Skin epidermis (tissue), 12 donors: ENCODE measurements at regions not wholly inside any gene's neighbourhood (a gene's known extent, or its start where the extent isn't known, plus 50 kb on each side); places are given as distances from the start of the nearest gene placed in this dataset.
"Not testable (repeated sequence)": the region's sequence is repeated elsewhere in the genome, so short reads cannot be mapped to it uniquely, and the experiment has no call there.

Experiments
- H3K27ac ChIP-seq, 21 experiments: fragments of 200-600 bp; sonication (generic) in 11 of 21; one replicate each; pipeline ENCODE4 v1.5.0; 2020; ENCODE audit warnings: mild to moderate bottlenecking in 3 of 21, inconsistent platforms in 2 of 21, moderate library complexity in 2 of 21
- H3K4me3 ChIP-seq, 7 experiments: fragments of 200-600 bp; sonication (generic) in 2 of 7; one replicate each; pipeline ENCODE4 v1.5.0; 2020; ENCODE audit warnings: inconsistent platforms in 2 of 7, mild to moderate bottlenecking in 2 of 7, moderate library complexity in 1 of 7

- no peak overlapping the region for H3K4me3 ChIP-seq
- no peak overlapping the region for H3K27ac ChIP-seq
These were observed 1292.5 kb upstream of the TENM4 start for GRCh38 chr11:80733361-80733760.

DNA sequence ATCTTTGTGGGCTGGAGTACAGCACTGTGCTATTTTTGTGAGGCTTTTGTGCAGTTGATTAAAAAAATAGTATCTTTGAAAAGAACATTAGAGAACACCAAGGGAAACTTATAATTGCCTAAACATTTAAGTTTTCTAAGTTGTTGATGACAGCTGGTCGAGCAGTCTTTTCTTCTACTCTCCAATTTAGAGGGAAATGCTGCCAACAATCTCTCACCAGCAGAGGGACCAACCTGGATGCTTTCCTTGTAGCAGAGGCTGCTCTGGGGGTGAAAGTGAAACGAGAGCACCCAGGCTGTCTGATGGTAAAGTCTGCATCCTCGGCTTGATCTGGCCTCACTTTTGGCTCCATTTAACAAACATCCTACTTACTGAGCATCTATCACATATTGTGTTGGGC lies 1286.5 kb upstream of the TENM4 start:
- no peak overlapping the region for H3K4me3 ChIP-seq
- H3K27ac ChIP-seq = no peak overlapping the region

DNA sequence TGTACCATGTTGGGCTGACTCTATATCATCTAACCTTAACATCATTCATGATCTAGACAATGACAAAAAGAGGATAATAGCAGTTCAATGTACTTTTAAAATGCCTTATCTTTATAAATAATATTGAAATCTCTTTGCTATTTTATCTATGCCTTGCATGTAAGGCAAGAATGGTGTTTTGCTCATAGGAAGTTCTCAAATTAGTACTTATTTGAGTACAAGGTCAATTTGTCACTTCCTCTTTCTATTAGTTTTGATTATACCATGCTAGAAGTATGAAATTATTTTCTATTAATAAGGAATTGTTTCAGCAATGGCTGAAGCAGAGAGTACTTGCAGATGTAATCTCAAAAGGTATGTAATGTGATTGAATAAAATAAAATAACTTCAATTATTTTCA lies 1285.4 kb upstream of the TENM4 start:
- H3K27ac ChIP-seq = no peak overlapping the region
- H3K4me3 ChIP-seq = no peak overlapping the region

DNA sequence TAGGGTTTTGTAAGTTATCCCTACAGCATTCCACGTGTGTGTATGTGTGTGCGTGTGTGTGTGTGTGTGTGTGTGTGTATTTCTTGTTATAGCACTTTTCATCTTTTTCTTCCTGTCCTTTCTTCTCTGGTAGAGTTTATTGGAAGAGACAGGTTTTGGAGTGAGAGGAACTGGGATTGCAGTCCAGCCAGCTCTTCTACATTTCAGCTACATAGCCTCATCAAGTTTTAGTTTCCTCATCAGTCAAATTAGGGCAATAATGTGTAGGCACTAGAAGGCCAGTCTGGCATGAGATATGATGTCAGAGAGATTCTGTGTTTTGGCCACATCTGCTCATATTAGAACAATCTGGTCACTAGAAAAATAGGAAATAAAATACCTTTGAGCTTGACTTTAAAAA lies 1283.5 kb upstream of the TENM4 start:
- Histone ChIP-seq H3K27ac (peak overlapping the region in 2 of 21 experiments; percentile 9 to 12), H3K4me3 (no peak overlapping the region)

DNA sequence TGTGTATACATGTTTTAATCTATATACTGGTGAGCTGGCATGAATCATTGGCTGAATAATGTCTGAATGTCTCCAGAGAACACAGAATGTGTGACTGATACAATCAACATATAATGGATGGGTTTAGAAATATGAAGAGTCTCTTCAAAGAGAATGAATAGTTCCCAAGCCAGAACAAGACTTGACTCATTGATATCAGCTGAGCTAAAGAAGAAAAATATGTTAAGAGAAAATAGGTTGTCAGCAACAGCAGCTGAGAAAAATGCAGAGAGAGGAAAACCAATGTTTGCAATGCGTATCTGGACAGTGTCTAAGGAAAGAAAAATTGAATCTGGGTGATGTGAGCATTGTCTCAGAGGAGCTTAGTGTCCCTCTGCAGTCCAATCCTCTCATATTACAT lies 1281.8 kb upstream of the TENM4 start:
- no peak overlapping the region for H3K4me3 ChIP-seq
- peak overlapping the region in 5 of 21 experiments; percentile 3 to 45 (median 7) for H3K27ac ChIP-seq

DNA sequence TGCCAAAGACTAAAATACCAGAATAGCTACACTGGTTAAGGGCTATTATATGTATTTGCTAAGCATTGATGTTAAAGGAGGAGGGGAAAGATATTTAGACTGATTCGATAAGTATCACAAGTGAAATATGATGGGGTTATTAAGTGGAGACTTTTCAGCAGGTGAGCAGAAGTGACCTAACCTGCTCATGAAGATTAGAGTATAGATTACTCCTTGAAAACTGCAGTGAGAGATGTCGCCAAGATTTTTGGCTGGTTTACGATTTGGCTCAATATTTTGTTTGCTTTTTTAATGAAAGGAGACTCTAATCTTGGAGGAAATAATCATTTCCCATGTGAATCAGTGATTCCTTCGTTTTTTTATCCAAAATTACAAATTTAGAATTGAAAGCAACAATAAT lies 1279.5 kb upstream of the TENM4 start:
- H3K4me3 ChIP-seq = no peak overlapping the region
- no peak overlapping the region for H3K27ac ChIP-seq

GRCh38 chr11:80719292-80719646 lies 1278.4 kb upstream of the TENM4 start:
- H3K4me3 ChIP-seq = no peak overlapping the region
- H3K27ac ChIP-seq = no peak overlapping the region

DNA sequence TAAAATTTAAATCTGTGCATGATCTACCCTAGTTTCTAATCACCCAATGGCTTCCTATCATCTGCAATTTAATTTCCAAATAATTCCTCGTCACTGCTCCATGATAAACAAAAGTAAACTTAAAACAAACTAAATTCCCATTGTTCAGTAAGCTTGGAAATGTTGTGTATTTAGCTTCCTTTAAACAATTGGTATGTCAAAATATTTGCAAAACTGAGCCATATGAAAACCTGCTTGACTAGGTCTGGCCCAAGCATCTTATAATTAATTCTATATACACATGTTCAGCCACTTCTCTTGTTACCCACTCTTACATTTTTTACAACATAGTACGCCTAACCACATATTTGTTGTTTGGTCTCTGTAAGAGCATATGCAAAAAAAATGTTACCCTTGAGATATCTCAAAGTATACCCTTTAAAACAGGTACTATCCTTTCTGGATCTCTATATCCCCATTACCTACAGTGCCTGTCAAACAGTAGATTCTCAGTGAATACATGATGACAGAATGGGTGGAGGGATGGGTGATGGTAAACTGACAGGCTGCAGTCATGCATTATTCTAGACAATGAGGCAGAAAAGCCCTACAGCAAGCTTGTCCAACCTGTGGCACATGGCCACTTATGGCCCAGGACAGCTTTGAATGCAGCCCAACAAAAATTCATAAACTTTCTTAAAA lies 1277.9 kb upstream of the TENM4 start:
- Histone ChIP-seq H3K4me3 (no peak overlapping the region), H3K27ac (no peak overlapping the region)

DNA sequence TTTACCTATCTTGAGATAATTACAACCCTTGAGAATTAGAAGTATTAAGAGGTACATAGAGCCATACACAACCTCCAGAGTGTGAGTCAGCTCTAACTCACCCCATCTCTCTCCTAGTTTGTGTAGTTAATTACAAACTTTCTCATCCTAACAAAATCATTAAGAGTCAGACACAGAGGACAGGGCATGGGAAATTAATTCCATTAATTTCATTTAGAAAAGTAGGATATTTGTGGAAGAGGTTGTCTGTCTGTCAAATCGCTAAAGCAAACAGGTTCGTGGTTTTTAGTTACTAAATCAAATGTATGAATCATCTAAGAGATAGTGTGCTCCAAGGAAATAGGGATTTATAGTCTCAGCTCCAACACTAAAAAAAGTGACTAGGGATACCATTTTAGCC lies 1261.4 kb upstream of the TENM4 start:
- no peak overlapping the region for H3K4me3 ChIP-seq

DNA sequence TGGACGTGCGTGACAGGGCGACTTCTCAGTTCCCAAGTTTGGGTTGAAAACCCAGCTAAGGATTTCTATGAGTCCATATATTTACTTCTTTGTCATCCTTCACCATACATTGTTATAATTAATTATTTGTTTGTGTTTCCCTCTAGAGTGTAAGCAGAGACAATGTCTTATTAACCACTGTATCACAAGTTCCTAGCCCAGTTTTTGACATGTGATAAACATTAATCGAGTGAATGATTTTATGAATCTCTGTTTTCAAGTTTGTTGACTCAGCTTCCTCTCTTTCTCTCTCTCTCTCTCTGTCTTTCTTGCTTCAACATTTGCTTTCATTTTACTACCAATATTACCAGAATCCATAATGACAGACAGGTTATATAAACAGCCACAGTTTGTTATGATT lies 1259.6 kb upstream of the TENM4 start:
- H3K27ac ChIP-seq = peak overlapping the region in 6 of 21 experiments; percentile 7 to 56 (median 36)
- no peak overlapping the region for H3K4me3 ChIP-seq

More for the DNA sequence above, 1261.4 kb upstream of the TENM4 start:
- no peak overlapping the region for H3K27ac ChIP-seq

- H3K27ac ChIP-seq = peak overlapping the region in 14 of 21 experiments; percentile 9 to 80 (median 59)
- not testable (repeated sequence) for H3K4me3 ChIP-seq
These were observed 1258.8 kb upstream of the TENM4 start for GRCh38 chr11:80699406-80700177.

- Histone ChIP-seq H3K27ac (peak overlapping the region in 6 of 21 experiments; percentile 9 to 80 (median 68)), H3K4me3 (no peak overlapping the region)
These were observed 1257.8 kb upstream of the TENM4 start for GRCh38 chr11:80698637-80699036.

DNA sequence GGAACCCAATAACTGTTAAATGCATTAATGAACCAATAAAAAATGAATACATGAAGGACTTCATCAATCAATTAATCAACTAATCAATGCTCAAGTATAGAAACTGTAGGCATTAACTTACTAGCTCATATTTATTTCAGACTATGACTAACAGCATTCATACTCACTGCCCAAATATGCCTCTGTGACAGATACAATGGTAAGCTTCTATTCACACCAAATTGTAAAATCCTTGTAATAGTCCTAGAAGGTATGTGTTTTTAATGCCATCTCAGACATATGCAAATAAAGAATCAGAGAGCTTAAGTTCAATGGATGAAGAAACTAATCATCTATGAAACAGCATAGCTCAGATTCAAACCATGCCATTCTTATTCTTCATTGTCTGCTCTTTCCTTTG lies 1253.6 kb upstream of the TENM4 start:
- no peak overlapping the region for H3K27ac ChIP-seq

GRCh38 chr11:80687941-80688340 lies 1247.1 kb upstream of the TENM4 start:
- no peak overlapping the region for H3K27ac ChIP-seq

More for the DNA sequence above, 1253.6 kb upstream of the TENM4 start:
- H3K4me3 ChIP-seq = no peak overlapping the region

DNA sequence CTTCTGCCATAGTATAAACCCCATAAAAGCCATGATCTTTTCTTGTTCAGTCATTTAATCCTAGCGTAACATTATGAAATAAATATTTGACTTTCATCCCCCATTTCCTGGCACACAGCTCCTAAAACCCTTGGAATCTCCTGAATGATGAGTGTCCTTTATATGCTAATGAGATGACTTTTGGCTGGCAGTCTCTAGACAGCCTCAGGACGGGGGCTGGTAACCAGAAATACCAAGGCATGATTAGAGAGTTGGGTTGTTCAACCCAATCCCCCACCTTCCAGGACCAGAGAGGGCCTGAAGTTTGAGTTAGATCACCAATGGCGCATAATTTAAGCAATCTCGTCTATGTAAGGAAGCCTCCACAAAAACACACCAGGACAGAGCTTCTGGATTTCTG lies 1246.1 kb upstream of the TENM4 start:
- H3K4me3 ChIP-seq = no peak overlapping the region

More at GRCh38 chr11:80687941-80688340, 1247.1 kb upstream of the TENM4 start:
- no peak overlapping the region for H3K4me3 ChIP-seq

DNA sequence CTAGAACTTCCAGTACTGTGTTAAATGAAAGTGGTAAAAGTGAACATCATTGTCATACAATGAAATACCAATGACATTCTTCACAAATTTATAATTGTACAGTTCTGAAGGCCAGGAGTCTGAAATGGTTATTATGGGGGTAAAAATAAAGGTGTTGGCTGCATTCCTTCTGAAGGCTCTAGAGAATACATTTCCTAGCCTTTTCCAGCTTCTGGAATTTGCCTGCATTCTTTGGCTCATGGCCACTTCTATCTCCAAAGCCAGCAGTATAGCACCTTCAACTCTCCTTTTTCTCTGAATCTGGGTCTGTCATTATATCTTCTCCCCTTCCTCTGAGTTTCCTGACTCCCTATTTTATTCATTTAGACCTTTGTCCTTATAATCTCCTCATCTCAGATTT lies 1232.7 kb upstream of the TENM4 start:
- Histone ChIP-seq H3K4me3 (no peak overlapping the region), H3K27ac (no peak overlapping the region)

More for the DNA sequence above, 1246.1 kb upstream of the TENM4 start:
- no peak overlapping the region for H3K27ac ChIP-seq

DNA sequence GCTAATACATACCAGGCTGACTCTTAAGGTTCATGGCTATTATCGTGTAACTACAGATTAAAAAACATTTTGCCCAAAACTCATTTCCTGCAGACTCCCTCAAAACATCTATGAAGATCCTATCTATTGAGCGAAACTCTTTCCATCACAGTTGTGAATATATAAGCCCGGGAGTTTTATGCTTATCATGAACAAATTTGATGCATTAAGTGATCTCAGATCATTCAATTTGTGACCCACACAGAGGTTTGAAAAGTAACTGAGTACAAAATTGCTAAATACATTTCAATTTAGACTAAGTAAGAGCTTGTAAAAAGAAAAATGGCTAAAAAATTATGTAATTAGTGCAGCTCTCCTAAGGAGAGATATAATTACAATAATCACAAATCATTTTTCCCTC lies 1228.8 kb upstream of the TENM4 start:
- H3K4me3 ChIP-seq = no peak overlapping the region
- no peak overlapping the region for H3K27ac ChIP-seq

DNA sequence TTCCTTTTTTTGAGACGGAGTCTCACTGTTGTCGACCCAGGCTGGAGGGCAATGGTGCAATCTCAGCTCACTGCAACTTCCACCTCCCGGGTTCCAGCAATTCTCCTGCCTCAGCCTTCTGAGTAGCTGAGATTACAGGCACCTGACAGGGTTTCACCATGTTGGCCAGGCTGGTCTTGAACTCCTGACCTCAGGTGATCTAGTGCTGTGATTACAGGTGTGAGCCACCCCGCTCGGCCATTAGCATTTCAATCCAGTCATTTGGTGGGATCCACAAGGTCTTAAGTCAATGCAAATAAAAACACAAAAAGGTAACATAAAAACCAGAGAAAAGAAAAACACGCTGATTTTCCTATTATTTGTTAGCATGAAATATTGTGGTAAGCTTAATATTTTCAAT lies 1227.2 kb upstream of the TENM4 start:
- Histone ChIP-seq H3K27ac (no peak overlapping the region), H3K4me3 (no peak overlapping the region)

DNA sequence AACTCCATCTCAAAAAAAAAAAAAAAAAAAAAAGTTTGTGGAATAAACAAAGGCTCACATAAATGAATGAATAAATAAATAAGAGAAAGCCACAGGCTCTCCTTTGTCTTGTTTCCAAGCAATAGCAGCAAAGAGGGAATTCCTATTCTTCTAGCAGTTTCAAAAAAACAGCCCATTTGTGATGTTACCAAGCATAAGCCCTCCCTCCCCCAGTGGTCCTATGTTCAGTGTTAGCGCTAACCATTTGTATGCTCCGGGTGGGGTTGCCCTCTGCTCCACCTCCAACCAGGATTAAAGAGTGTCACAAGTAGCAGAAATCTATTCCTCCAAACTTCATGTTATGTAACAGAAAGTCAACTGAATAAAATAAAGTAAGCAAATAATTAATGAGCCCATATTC lies 1215.0 kb upstream of the TENM4 start:
- no peak overlapping the region for H3K4me3 ChIP-seq
- no peak overlapping the region for H3K27ac ChIP-seq

DNA sequence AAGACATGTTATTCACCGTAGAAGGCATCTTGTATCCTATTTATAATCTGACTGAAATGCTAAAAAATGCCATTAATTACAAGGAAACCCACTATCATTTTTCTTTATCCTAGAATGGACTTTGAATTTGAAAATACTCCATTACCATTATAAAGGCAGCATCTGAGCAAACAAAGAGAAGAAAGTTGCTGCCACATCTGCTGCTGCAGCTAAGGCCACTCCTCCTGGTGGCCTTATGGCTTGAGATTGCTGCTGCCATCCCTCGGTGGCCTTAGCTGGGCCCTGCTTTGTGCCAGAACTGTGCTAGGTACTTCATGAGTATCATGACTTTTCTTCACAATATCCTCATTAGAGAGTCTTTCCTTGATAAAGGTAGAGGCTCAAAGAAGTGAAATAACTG lies 1210.1 kb upstream of the TENM4 start:
- H3K4me3 ChIP-seq = no peak overlapping the region
- H3K27ac ChIP-seq = no peak overlapping the region

DNA sequence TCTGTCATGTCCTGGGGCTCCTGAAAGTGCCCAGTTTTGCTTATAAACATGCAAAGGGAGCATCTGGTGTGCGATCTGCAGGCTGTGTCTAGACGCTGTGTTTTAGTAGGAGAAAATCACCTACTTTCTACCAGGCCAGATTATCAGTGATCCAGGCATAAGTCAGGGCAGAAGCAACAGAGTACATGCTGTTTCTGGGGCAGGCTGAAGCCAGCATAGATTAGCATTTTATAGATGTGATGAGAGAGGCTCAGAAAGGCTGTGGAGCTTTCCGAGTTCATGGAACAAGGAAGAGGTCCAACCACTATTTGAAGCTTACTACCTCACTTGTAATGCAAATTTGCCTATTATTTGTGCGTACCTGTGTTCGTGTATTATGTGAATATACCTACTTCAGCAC lies 1208.4 kb upstream of the TENM4 start:
- no peak overlapping the region for H3K4me3 ChIP-seq
- H3K27ac ChIP-seq = no peak overlapping the region
